ENCODE measurements at regions not wholly inside any gene's neighbourhood (a gene's known extent, or its start where the extent isn't known, plus 50 kb on each side); places are given as distances from the start of the nearest gene placed in this dataset.

- no peak overlapping the region for H3K9ac ChIP-seq (ENCODE audit: insufficient read depth, low read length, poor library complexity, severe bottlenecking)
- no peaks in the 10 kb centered on the region for H3K4me1 Mint-ChIP-seq
- H4K20me1 ChIP-seq (ENCODE audit: insufficient read depth, low read length), result no peaks in the 10 kb centered on the region
- H3K27me3 Mint-ChIP-seq (ENCODE audit: low read depth in 3 of 3), result peaks cover 0 to 1% (median 0%) of the 10 kb centered on the region in 3 donors
- no peak overlapping the region for H3K27ac Mint-ChIP-seq
- H3K36me3 ChIP-seq (replicated peaks in 1 of 2; ENCODE audit: control insufficient read depth in 1 of 2, insufficient read depth in 2 of 2, low read length in 2 of 2), result no peaks in the 10 kb centered on the region
- WGBS (ENCODE audit: insufficient coverage), result no CpG with 5 or more reads among the region's 1 CpG
- H3K4me3 Mint-ChIP-seq, result no peak overlapping the region
- H3K4me2 ChIP-seq (replicated peaks; ENCODE audit: extremely low read depth, low read length, poor library complexity, severe bottlenecking), result no peak overlapping the region
- H3K9me3 ChIP-seq (replicated peaks in 1 of 2; ENCODE audit: control insufficient read depth in 1 of 2, insufficient read depth in 1 of 2, low read length in 2 of 2), result no peaks in the 10 kb centered on the region
- H3K4me3 ChIP-seq (replicated peaks in 1 of 3; ENCODE audit: low read depth in 2 of 3, low read length in 3 of 3), result no peak overlapping the region
- no peaks in the 10 kb centered on the region for H3K27me3 ChIP-seq (ENCODE audit: control insufficient read depth in 2 of 2, insufficient read depth in 2 of 2, low read length in 2 of 2)
- no peaks in the 10 kb centered on the region for H3K4me1 ChIP-seq (ENCODE audit: control insufficient read depth in 1 of 2, insufficient read depth in 2 of 2, low read length in 2 of 2)
- H2AFZ ChIP-seq (ENCODE audit: insufficient read depth, low read depth, low read length, poor library complexity, severe bottlenecking), result no peak overlapping the region
- DNase-seq, result no peak
- TF ChIP-seq CTCF (IDR thresholded peaks at IDR 0.05), result no peak
- no peaks in the 10 kb centered on the region for H3K36me3 Mint-ChIP-seq
- H3K79me2 ChIP-seq (ENCODE audit: insufficient read depth, low read length), result no peaks in the 10 kb centered on the region
- no peak overlapping the region for H3K27ac ChIP-seq (ENCODE audit: low read depth in 1 of 2, low read length in 2 of 2)
- intact Hi-C loops (cut with micrococcal nuclease), result no loop called here
- peaks cover 0 to 3% (median 0%) of the 10 kb centered on the region in 7 donors for H3K9me3 Mint-ChIP-seq
Measured at GRCh38 chr3:74074700-74075099, 450.0 kb upstream of the PDZRN3 start.

GRCh38 chr3:74067296-74067695 is 442.6 kb upstream of the PDZRN3 start:
- Histone ChIP-seq H3K4me3 (replicated peaks in 1 of 3; ENCODE audit: low read depth in 2 of 3, low read length in 3 of 3) (no peak overlapping the region), H3K4me1 (ENCODE audit: control insufficient read depth in 1 of 2, insufficient read depth in 2 of 2, low read length in 2 of 2) (no peaks in the 10 kb centered on the region), H2AFZ (ENCODE audit: insufficient read depth, low read depth, low read length, poor library complexity, severe bottlenecking) (no peak overlapping the region), H3K27ac (ENCODE audit: low read depth in 1 of 2, low read length in 2 of 2) (no peak overlapping the region), H3K79me2 (ENCODE audit: insufficient read depth, low read length) (no peaks in the 10 kb centered on the region), H3K36me3 (replicated peaks in 1 of 2; ENCODE audit: control insufficient read depth in 1 of 2, insufficient read depth in 2 of 2, low read length in 2 of 2) (no peaks in the 10 kb centered on the region), H3K4me2 (replicated peaks; ENCODE audit: extremely low read depth, low read length, poor library complexity, severe bottlenecking) (no peak overlapping the region), H3K27me3 (ENCODE audit: control insufficient read depth in 2 of 2, insufficient read depth in 2 of 2, low read length in 2 of 2) (no peaks in the 10 kb centered on the region), H3K9ac (ENCODE audit: insufficient read depth, low read length, poor library complexity, severe bottlenecking) (no peak overlapping the region), H4K20me1 (ENCODE audit: insufficient read depth, low read length) (no peaks in the 10 kb centered on the region), H3K9me3 (replicated peaks in 1 of 2; ENCODE audit: control insufficient read depth in 1 of 2, insufficient read depth in 1 of 2, low read length in 2 of 2) (no peaks in the 10 kb centered on the region)
- no peak for DNase-seq
- 80% methylated on average over 1 of the region's 1 CpG for WGBS (ENCODE audit: insufficient coverage)
- H3K27ac Mint-ChIP-seq, result no peak overlapping the region
- no peak for TF ChIP-seq CTCF (IDR thresholded peaks at IDR 0.05)
- peaks cover 0 to 1% (median 0%) of the 10 kb centered on the region in 3 donors for H3K27me3 Mint-ChIP-seq (ENCODE audit: low read depth in 3 of 3)
- intact Hi-C loops (cut with micrococcal nuclease), result no loop called here
- no peak overlapping the region for H3K4me3 Mint-ChIP-seq
- peaks cover 0 to 4% (median 0%) of the 10 kb centered on the region in 7 donors for H3K9me3 Mint-ChIP-seq
- no peaks in the 10 kb centered on the region for H3K36me3 Mint-ChIP-seq
- no peaks in the 10 kb centered on the region for H3K4me1 Mint-ChIP-seq

All from CD14-positive monocyte (primary cell).